22Rv1 (cell line): ENCODE measurements at regions not wholly inside any gene's neighbourhood (a gene's known extent, or its start where the extent isn't known, plus 50 kb on each side); places are given as distances from the start of the nearest gene placed in this dataset.
"Not testable (repeated sequence)": the region's sequence is repeated elsewhere in the genome, so short reads cannot be mapped to it uniquely, and the experiment has no call there.

Experiments used
- H3K27ac ChIP-seq: fragments of 450-650 bp; 2 replicates; pipeline ENCODE4 v1.5.1; 2017
- ZFX ChIP-seq: fragments of 450-650 bp; IDR thresholded peaks from 2 replicates; pipeline ENCODE4 v1.6.1; 2017; ENCODE audit warnings: antibody characterized with exemption, borderline replicate concordance
- TF ChIP-seq, protein P1 (sequence below): fragments of 450-650 bp; IDR thresholded peaks from 2 replicates; pipeline ENCODE4 v1.5.1; 2017; ENCODE audit warnings: mild to moderate bottlenecking

DNA sequence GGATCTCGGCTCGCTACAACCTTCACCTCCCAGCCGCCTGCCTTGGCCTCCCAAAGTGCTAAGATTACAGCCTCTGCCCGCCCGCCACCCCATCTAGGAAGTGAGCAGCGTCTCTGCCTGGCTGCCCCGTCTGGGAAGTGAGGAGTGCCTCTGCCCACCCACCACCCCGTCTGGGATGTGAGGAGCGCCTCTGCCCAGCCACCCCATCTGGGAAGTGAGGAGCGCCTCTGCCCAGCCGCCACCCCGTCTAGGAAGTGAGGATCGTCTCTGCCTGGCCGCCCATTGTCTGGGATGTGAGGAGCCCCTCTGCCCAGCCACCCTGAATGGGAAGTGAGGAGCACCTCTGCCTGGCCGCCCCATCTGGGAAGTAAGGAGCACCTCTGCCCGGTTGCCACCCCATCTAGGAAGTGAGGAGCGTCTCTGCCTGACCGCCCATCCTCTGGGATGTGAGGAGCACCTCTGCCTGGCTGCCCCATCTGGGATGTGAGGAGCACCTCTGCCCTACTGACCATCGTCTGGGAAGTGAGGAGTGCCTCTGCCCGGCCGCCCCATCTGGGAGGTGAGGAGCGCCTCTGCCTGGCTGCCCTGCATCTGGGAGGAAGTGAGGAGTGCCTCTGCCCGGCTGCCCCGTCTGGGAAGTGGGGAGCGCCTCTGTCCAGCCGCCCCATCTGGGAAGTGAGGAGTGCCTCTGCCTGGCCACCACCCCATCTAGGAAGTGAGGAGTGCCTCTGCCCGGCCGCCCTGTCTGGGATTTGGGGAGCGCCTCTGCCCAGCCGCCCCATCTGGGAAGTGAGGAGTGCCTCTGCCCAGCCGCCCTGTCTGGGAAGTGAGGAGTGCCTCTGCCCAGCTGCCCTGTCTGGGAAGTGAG, 90.4 kb upstream of the ZNF519 start:
- not testable (repeated sequence) for H3K27ac ChIP-seq

DNA sequence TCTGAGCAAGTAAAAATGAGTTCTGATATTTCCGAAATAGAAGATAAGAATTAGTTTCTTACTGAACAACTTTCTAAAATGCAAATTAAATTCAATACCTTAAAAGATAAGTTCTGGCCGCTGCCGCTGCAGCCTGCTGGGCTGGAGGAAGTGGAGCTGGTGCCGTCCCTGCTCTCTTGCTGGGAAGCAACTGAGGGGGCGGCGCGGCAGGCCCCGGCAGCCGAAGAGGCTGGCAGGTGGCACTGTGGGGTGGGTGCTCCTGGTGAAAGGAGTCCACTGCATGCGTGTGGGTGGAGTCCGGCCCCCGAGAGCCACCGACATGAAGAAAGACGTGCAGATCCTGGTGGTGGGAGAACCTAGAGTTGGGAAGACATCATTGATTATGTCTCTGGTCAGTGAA, 89.5 kb upstream of the ZNF519 start:
- TF ChIP-seq ZFX: no peak
- TF ChIP-seq, protein P1, sequence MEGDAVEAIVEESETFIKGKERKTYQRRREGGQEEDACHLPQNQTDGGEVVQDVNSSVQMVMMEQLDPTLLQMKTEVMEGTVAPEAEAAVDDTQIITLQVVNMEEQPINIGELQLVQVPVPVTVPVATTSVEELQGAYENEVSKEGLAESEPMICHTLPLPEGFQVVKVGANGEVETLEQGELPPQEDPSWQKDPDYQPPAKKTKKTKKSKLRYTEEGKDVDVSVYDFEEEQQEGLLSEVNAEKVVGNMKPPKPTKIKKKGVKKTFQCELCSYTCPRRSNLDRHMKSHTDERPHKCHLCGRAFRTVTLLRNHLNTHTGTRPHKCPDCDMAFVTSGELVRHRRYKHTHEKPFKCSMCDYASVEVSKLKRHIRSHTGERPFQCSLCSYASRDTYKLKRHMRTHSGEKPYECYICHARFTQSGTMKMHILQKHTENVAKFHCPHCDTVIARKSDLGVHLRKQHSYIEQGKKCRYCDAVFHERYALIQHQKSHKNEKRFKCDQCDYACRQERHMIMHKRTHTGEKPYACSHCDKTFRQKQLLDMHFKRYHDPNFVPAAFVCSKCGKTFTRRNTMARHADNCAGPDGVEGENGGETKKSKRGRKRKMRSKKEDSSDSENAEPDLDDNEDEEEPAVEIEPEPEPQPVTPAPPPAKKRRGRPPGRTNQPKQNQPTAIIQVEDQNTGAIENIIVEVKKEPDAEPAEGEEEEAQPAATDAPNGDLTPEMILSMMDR: no peak
- H3K27ac ChIP-seq: no peak overlapping the region

DNA sequence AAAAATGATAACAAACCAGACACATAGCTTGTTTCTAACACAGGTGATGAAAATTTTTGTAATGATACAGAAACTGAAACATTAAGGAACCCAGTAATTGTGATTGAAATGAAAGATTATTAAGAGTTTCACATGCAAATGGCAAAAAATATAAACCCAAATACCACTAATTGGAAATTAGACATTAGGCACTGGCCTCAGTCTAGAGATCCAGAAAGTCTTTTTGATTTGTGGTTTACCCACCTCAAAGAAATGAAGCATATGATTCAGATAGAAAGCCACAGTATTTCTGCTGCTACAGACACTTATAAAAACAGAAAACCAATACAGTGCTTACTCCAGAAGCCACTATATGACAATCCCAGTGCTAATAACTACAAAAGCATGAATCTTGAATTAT, 83.7 kb upstream of the ZNF519 start:
- not testable (repeated sequence) for H3K27ac ChIP-seq

DNA sequence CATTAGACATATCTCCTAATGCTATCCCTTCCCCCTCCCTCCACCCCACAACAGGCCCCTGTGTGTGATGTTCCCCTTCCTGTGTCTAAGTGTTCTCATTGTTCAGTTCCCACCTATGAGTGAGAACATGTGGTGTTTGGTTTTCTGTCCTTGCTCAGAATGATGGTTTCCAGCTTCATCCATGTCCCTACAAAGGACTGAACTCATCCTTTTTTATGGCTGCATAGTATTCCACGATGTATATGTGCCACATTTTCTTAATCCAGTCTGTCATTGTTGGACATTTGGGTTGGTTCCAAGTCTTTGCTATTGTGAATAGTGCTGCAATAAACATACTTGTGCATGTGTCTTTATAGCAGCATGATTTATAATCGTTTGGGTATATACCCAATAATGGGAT, 71.2 kb upstream of the ZNF519 start:
- H3K27ac ChIP-seq: not testable (repeated sequence)

DNA sequence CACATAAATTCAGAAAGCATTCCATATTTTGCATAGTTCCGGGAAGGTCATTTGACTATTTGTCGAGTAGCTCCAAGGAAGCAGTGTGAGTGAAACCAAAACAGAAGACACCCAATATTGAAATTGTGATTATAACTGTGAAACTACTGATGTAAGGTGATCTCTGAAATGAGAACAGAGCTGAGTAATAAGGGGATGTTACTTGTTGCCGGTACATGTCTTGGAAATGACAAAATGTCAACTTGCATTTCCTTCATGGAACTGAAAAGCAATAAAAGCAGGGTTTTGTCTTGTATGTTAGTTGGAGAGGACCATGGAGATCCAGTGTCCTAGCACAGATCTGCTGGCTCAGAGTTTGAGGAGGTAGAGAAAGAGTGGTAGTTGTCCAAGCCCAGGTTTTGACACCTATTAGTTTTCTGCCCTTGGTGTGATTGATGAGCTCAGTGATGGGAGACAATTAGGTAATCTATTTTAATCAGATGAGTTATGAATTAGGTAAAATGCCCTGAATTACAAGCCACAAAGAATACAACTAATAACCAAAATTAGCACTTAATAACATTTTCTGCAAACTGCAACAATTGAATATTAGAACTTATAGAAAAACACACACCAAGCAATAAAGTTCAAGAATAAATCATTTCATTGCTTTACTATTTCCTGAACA, 58.7 kb upstream of the ZNF519 start:
- H3K27ac ChIP-seq: not testable (repeated sequence)

DNA sequence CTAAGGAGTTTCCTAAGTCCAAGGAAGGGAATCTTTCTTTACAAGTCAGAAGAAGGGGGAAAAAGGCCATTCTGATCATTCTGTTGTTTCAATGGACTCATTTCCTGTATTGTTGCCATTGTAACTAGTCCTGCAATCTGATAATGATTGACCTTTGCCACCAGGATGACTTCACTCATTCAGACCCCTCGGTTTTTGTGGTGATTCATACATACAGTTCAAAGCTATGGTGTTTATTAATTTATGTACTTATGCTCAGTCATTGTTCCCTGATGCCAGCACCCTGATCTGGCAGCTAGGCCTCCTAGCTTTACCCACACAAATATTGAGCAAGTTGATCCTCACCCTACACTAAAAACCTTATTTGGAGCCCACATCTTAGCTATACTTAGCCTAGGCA, 57.6 kb upstream of the ZNF519 start:
- no peak overlapping the region for H3K27ac ChIP-seq
- TF ChIP-seq, protein P1: no peak

DNA sequence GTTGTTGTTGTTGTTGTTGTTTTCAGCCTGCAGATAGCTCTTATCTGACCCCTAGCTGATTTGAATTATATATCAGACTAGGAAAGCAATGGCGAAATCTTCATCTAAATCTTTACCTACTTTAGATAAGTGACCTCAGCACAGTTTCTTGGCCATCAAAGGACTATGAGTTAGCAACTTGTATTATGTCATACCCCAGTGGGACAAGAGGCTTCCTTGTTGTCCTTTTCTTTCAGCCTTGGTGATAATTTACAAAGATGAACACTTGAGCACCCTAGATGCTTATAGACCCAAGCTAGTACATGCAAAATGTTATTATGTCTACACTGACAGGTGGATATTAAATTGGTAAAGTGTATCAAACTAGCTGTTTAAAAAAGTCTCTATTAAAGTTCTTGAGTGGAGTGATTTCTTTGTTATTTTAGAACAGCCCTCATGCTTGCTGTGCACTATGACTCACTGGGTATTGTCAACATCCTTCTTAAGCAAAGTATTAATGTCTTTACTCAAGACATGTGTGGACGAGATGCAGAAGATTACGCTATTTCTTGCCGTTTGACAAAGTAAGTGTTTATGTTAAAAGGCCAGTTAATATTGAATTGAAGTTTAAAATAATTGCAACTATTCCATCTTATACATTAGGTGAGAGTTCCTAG, 56.6 kb upstream of the ZNF519 start:
- not testable (repeated sequence) for H3K27ac ChIP-seq
